Natural killer cell (primary cell): ENCODE measurements at regions not wholly inside any gene's neighbourhood (a gene's known extent, or its start where the extent isn't known, plus 50 kb on each side); places are given as distances from the start of the nearest gene placed in this dataset.

Experiments used
- ATAC-seq, 3 donors: fragments of 150-1000 bp in 2 of 3; fragments of 200-7000 bp in 1 of 3; cut with Tn5 transposase; 1 replicate in 1 of 3; 2 replicates in 2 of 3; pipeline ENCODE4 v1.10.0; 2021; ENCODE audit warnings: mild to moderate bottlenecking in 2 of 3, moderate library complexity in 2 of 3
- DNase-seq, 2 donors: peaks; one replicate each; pipeline versions ENCODE4 v3.0.0 to v3.0.0-alpha.2; 2013 to 2021; ENCODE audit warnings: mixed read lengths in 1 of 2
- H3K27ac ChIP-seq: one replicate; pipeline ENCODE4 v1.5.1; 2013; ENCODE audit warnings: mild to moderate bottlenecking, low read length
- H3K27me3 ChIP-seq: one replicate; pipeline ENCODE4 v1.6.1; 2013; ENCODE audit warnings: low read length; ENCODE audit not compliant: control insufficient read depth, insufficient read depth
- H3K36me3 ChIP-seq: one replicate; pipeline ENCODE4 v1.6.1; 2013; ENCODE audit warnings: low read length; ENCODE audit not compliant: control insufficient read depth, insufficient read depth
- H3K4me1 ChIP-seq: one replicate; pipeline ENCODE4 v1.6.1; 2013; ENCODE audit warnings: low read length; ENCODE audit not compliant: control insufficient read depth, insufficient read depth
- H3K4me3 ChIP-seq: one replicate; pipeline ENCODE4 v1.5.1; 2013; ENCODE audit warnings: low read length
- H3K9me3 ChIP-seq: one replicate; pipeline ENCODE4 v1.6.1; 2013; ENCODE audit warnings: low read length; ENCODE audit not compliant: control insufficient read depth, insufficient read depth
- H3K27ac Mint-ChIP-seq, 2 donors: one replicate each; pipeline ENCODE4 v1.8.0; 2022; ENCODE audit warnings: mild to moderate bottlenecking in 2 of 2, mixed read lengths in 2 of 2, moderate library complexity in 1 of 2
- H3K27me3 Mint-ChIP-seq, 2 donors: one replicate each; pipeline ENCODE4 v1.8.0; 2022; ENCODE audit warnings: low read depth in 2 of 2, mixed read lengths in 2 of 2
- H3K36me3 Mint-ChIP-seq: one replicate; pipeline ENCODE4 v1.8.0; 2022; ENCODE audit warnings: mixed read lengths
- H3K4me1 Mint-ChIP-seq, 2 donors: one replicate each; pipeline ENCODE4 v1.8.0; 2022; ENCODE audit warnings: mixed read lengths in 2 of 2
- H3K4me3 Mint-ChIP-seq: one replicate; pipeline ENCODE4 v1.8.0; 2022; ENCODE audit warnings: mild to moderate bottlenecking, moderate library complexity, mixed read lengths
- H3K9me3 Mint-ChIP-seq, 2 donors: one replicate each; pipeline ENCODE4 v1.8.0; 2022; ENCODE audit warnings: mixed read lengths in 2 of 2
- WGBS: methylation state at CpG from one replicate; pipeline ENCODE4 v1.1.7; 2013; ENCODE audit warnings: missing lambda C conversion rate; ENCODE audit not compliant: insufficient coverage; 5-methylcytosine and 5-hydroxymethylcytosine counted together
- intact Hi-C: fragments of 100-400 bp; cut with micrococcal nuclease; formaldehyde crosslinking; loops from one replicate; pipeline ENCODE4 v1.14.2; 2022
- TF ChIP-seq, protein P1 (sequence below): fragments of 200-600 bp; IDR thresholded peaks from one replicate; pipeline ENCODE4 v1.8.0; 2022; ENCODE audit warnings: antibody characterized with exemption

DNA sequence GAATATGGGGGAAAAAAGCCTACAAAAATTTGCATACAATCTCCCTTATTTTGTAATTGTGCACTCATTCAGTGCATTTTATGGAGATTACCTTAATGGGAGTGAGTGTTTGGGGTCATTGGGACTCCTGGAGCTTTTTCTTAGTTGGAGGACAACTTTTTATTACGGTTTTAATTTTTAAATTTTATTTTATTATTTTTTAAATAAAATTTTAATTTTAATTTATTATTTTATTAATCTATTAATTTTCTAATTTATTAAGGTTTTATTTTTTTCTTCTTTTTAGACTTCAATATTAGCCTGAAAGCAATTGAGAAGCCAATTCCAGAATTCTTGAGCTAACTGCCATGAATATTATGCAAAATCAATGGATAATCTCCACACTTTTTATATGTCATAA is 355.0 kb downstream of the SOCS6 start:
- H3K9me3 Mint-ChIP-seq: no peaks in the 10 kb centered on the region
- H3K4me3 Mint-ChIP-seq: no peak overlapping the region
- H3K27me3 Mint-ChIP-seq: no peaks in the 10 kb centered on the region
- Histone ChIP-seq H3K4me3 (no peak overlapping the region), H3K9me3 (no peaks in the 10 kb centered on the region), H3K27ac (no peak overlapping the region), H3K27me3 (no peaks in the 10 kb centered on the region), H3K4me1 (no peaks in the 10 kb centered on the region), H3K36me3 (no peaks in the 10 kb centered on the region)
- H3K4me1 Mint-ChIP-seq: peaks cover 0 to 5% of the 10 kb centered on the region in 2 donors
- WGBS: no CpG with 5 or more reads among the region's 1 CpG
- H3K27ac Mint-ChIP-seq: no peak overlapping the region
- H3K36me3 Mint-ChIP-seq: no peaks in the 10 kb centered on the region
- no peak for ATAC-seq
- TF ChIP-seq, protein P1, sequence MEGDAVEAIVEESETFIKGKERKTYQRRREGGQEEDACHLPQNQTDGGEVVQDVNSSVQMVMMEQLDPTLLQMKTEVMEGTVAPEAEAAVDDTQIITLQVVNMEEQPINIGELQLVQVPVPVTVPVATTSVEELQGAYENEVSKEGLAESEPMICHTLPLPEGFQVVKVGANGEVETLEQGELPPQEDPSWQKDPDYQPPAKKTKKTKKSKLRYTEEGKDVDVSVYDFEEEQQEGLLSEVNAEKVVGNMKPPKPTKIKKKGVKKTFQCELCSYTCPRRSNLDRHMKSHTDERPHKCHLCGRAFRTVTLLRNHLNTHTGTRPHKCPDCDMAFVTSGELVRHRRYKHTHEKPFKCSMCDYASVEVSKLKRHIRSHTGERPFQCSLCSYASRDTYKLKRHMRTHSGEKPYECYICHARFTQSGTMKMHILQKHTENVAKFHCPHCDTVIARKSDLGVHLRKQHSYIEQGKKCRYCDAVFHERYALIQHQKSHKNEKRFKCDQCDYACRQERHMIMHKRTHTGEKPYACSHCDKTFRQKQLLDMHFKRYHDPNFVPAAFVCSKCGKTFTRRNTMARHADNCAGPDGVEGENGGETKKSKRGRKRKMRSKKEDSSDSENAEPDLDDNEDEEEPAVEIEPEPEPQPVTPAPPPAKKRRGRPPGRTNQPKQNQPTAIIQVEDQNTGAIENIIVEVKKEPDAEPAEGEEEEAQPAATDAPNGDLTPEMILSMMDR: no peak
- intact Hi-C loops: no loop called here
- DNase-seq: no peak

DNA sequence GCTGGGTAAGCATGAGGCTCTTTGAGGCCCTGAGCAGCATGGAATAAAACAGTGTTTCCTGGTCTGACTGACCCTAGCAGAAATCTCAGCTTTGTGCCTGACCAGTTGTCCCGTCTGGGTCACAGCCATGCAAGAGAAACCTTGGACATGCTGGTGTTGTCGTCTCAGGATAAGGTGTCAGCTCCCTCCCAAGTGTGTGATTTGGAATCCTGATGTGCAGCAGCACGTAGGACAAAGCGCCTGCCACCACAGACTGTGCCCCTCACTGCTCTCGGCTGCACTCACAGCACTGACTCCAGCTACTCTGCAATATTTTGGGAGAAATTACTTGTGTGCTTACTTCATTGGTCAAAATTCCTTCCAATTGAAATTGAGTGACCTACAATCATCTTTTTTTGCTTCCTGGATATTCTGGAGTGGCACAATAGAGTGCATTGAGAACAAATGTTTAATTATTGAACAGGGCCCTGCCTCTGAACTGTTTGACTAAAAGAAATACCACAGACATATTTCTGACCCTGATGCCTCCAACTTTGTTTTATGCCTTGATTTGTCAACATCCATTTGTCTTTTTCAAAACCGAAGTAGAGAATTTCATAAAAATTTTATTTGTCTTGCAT is 352.4 kb downstream of the SOCS6 start:
- no peak overlapping the region for H3K27ac ChIP-seq
- 87% methylated on average over 5 of the region's 6 CpGs for WGBS
- Mint-ChIP-seq H3K27me3 (no peaks in the 10 kb centered on the region), H3K36me3 (no peaks in the 10 kb centered on the region), H3K4me1 (peaks cover 0 to 5% of the 10 kb centered on the region in 2 donors), H3K9me3 (no peaks in the 10 kb centered on the region), H3K4me3 (no peak overlapping the region), H3K27ac (no peak overlapping the region)
- no peaks in the 10 kb centered on the region for H3K9me3 ChIP-seq
- no peaks in the 10 kb centered on the region for H3K27me3 ChIP-seq
- intact Hi-C loops: no loop called here
- H3K4me3 ChIP-seq: no peak overlapping the region
- no peak for DNase-seq
- ATAC-seq: no peak
- TF ChIP-seq, protein P1: no peak
- H3K36me3 ChIP-seq: no peaks in the 10 kb centered on the region
- no peaks in the 10 kb centered on the region for H3K4me1 ChIP-seq

DNA sequence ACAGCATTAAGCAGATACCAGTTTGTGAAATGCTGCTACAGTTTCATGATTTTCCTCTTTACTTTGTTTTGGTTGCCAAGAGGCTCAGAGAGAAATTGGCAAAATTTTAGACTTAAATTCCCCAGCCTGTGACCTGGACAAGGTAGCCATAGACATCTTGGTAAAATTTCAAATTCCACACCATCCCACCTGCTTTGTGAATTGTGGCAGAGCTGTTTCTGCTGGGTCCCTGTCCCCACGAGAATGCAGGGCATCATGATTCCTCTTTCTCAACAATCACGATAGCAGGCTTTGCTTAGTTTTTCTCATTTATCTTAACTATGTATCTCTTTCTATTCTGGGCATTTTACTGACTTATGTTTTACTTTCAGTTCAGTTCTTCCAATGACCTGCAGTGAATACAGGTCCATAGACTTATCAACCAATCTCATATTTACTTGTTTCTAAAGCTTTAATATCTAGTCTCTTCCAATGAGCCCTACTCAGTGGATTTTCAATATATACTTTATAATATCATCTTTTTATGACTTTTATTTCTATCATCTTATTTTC is 351.6 kb downstream of the SOCS6 start:
- H3K27me3 ChIP-seq: no peaks in the 10 kb centered on the region
- no peaks in the 10 kb centered on the region for H3K4me1 ChIP-seq
- H3K4me3 ChIP-seq: no peak overlapping the region
- WGBS: 23% methylated on average over 2 of the region's 2 CpGs
- no peaks in the 10 kb centered on the region for H3K9me3 Mint-ChIP-seq
- no peak for ATAC-seq
- no peaks in the 10 kb centered on the region for H3K27me3 Mint-ChIP-seq
- no peaks in the 10 kb centered on the region for H3K36me3 Mint-ChIP-seq
- H3K36me3 ChIP-seq: no peaks in the 10 kb centered on the region
- intact Hi-C loops: no loop called here
- no peak overlapping the region for H3K4me3 Mint-ChIP-seq
- H3K9me3 ChIP-seq: no peaks in the 10 kb centered on the region
- TF ChIP-seq, protein P1: no peak
- peaks cover 0 to 5% of the 10 kb centered on the region in 2 donors for H3K4me1 Mint-ChIP-seq
- H3K27ac ChIP-seq: no peak overlapping the region
- H3K27ac Mint-ChIP-seq: no peak overlapping the region
- no peak for DNase-seq

DNA sequence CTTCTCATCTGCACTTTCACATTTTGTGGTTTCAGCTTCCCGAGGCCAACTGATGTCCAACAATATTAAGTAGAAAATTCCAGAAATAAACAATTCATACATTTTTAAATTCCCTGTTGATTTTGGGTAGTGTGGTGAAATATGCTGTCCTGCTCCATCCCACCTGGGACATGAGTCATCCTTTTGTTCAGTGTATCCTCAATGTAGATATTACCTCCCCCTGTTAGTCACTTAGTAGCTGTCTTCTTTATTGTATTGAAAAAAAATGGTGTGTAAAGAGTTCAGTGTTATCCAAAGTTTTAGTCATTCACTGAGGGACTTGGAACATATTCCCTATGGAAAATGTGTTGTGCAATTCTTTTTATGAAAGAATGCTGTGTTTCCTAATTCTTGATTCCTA is 348.1 kb downstream of the SOCS6 start:
- Histone ChIP-seq H3K4me1 (no peaks in the 10 kb centered on the region), H3K27me3 (no peaks in the 10 kb centered on the region), H3K9me3 (no peaks in the 10 kb centered on the region), H3K4me3 (no peak overlapping the region), H3K36me3 (no peaks in the 10 kb centered on the region), H3K27ac (no peak overlapping the region)
- Mint-ChIP-seq H3K4me3 (no peak overlapping the region), H3K9me3 (no peaks in the 10 kb centered on the region), H3K27me3 (no peaks in the 10 kb centered on the region), H3K4me1 (no peaks in the 10 kb centered on the region), H3K27ac (no peak overlapping the region), H3K36me3 (no peaks in the 10 kb centered on the region)
- TF ChIP-seq, protein P1: no peak
- 80% methylated on average over 1 of the region's 1 CpG for WGBS
- intact Hi-C loops: no loop called here
- ATAC-seq: no peak
- no peak for DNase-seq
